GM19043 (cell line): ENCODE measurements at regions not wholly inside any gene's neighbourhood (a gene's known extent, or its start where the extent isn't known, plus 50 kb on each side); places are given as distances from the start of the nearest gene placed in this dataset.

Experiments
- ATAC-seq: cut with Tn5 transposase; IDR thresholded peaks from one replicate; pipeline ENCODE4 v1.9.1; 2021; ENCODE audit warnings: low read depth; ENCODE audit not compliant: unreplicated experiment

DNA sequence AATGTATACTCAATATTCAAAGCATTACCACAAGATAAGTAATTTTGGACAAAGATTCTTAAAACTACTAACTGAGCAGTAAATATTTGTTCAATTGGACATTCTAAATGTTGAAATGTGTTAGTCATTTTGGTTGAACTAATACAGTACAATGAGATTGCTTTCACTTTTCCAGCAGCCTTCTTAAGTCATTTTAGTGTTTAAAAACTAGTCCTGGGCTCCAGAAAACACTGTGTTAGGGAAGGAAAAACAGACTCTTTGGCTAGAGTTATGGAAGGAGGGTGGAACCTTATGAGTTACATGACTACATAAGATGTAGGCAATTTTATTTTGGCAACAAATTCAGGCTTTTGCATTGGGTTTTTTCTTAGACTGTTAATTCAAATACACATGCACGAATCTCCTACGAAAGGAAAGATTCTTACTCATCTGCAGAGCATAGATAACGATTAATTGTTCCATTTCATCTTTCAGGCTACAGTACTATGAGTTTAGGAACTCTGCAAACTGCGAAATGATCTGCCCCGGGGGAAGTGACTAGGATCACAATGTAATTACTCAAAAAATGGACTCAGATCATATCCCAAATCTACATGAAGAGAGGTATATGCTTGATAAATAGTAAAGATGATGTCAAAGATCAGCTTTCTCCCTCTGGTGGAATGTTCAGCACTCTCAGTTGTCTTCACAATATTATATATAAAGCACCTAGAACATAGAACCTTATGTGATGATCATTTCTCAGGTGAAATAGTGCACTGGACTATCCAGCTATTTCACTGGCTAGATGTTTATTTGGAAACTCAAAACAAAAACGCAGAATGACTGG, 492.8 kb upstream of the MDFIC2 start:
- no peak for ATAC-seq

DNA sequence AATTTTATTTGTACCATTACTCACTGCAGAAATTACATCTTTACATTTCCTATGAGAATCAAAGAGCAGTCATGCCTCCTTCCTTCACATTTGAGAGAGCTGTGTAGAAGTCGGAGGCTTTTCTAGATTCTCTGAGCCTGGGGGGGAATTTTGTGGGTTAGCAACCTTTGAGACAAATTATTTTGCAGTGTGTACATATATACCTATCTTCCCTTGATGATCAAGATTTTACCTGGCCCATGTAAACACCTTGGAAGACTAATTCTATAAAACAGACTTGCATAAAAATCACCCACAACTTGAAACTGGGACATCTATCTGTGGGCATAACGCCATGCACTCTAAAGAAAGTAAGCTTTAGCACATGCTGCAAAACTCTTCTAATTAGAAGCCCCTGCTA, 491.5 kb upstream of the MDFIC2 start:
- ATAC-seq, result no peak

DNA sequence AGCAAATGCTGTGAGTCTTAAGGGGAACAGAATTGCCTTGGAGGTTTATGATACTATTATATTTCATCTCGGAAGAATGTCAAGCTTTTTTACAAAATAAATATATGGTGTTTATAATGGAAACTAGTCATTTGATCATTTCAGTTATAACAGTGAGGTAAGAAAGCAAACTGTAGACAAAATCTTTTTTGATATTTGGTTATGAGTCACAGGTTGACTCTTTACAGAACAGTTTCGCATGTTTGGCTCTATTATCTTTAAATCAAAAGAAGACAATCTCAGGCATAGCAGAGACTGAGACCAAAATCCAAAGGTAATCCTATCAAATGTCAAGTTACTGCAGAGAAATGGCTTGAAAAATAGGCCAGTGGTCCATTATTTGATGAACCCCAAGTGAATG, 490.9 kb upstream of the MDFIC2 start:
- ATAC-seq, result no peak

DNA sequence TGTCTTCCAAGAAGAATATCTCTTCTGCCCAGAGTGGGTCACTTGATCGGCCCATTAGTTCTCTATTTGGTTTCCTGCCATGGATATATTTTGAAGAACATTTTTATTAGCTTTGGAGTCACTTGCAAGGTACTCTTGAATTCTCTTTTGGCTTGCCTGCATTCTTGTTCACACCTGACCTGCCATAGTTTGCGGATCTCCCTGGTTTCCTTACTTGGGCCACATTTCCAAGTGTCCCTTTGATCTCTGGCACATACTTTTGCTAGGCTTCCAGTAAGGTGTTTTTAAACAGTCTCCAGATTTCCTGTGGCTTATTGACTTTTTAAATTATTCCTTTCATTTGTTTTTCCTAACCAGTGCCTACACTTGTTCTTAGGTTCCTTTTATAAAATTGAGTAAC, 488.5 kb upstream of the MDFIC2 start:
- no peak for ATAC-seq

DNA sequence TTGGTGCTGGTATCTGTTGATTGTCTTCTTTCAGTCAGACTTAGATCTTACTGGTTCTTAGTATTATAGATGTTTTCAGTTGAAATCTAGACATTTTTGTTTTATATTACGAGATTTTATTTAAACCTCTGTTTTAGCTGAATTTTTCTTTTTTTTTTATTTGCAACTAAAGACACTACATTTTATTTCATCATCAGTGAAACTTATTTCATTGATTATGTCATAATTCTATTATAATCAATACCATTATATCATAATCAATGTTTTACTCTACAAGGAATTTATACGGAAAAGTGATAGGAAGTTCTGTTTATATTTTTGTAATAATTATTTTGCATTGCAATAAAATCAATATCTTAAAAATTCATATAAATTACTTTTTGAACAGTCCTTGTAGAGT, 477.4 kb upstream of the MDFIC2 start:
- no peak for ATAC-seq

DNA sequence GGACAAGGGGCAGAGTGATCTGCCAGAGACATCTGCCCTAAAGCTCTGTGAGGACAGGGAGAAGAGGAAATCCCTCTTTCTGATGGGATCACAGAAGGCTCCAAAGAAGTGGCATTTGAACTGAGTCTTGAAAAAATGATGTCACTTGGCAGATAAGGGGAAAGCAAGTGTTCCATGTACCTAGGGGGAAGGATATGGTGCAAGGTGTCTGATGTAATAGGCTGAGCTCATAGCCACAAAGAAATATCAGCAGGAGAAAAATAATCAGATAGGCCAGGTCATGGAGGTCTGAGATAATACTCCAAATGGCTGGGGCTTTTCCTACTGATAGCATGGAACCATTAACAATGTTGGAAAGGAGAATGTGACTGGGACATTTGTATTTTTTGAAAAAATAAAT, 468.4 kb upstream of the MDFIC2 start:
- ATAC-seq, result no peak

DNA sequence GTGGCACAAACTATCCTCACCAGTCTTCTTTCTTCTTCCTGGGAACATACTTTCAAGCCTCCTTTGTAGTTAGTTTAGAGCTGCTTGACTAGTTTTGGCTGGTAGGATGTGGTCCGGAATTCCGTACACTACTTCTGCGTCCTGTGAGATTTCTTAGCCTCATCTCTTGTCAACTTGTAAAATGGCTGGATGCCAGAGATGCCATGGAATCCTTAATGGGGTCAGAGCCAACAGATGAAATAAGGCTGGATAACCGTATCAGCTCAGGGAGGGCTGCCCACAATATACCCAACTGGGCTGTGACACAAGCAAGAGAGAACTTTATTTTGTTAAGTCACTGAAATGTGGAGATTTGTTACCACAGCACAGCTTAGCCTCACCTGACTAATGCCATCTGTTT, 466.9 kb upstream of the MDFIC2 start:
- no peak for ATAC-seq

DNA sequence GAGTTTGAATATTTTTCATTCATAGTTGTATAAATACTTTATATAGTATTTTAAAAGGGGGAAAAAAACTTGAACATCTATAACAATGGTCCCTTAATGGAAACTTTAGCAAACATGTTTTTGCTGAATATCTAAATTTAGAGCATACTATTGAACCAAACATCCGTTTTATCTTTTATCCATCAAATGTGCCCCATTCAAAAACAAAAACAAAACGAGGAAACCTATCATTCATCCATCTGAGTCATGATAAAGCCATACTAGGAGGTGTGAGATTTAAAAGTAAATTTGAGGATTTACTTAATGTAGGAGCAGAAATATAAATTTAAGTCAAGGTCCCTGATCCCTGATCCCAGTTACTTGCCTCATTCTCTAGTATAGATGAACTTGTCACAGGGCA, 463.6 kb upstream of the MDFIC2 start:
- ATAC-seq, result no peak

DNA sequence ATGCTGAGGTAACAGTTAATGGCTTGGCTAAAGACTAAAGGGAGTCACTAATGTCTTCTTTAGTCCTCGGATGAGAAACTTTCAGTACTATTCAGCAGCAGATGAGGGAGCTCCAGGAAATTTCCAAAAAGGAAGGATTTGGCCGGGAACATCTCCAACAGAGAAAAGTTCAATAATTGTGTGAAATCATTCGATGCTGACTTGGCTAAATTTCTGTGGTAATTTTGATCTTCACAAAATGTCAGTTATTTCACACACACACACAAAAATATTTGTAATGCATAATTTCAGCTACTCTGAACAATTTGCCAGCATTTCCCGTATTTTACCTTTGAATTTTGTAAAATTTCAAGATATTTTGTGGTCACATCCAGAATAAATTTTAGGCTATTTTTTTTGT, 462.8 kb upstream of the MDFIC2 start:
- no peak for ATAC-seq

DNA sequence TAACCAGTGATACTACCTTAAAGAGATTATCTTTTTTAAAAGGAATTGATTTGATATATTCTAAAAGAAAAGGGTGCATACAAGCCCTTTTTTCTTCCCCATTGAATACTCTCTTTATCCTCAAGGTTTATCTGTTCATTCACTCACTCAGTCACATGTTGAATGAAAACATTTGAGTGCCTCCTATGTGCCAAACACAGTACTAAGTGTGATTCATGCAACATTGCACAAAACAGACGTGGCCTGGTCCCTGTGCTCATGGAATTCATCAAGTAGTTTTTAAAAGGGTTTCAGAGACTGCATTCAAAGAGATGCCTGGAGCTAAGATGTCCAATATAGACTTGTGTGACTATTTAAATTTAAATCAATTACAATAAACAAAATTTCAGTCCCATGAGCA, 462.2 kb upstream of the MDFIC2 start:
- ATAC-seq, result no peak

DNA sequence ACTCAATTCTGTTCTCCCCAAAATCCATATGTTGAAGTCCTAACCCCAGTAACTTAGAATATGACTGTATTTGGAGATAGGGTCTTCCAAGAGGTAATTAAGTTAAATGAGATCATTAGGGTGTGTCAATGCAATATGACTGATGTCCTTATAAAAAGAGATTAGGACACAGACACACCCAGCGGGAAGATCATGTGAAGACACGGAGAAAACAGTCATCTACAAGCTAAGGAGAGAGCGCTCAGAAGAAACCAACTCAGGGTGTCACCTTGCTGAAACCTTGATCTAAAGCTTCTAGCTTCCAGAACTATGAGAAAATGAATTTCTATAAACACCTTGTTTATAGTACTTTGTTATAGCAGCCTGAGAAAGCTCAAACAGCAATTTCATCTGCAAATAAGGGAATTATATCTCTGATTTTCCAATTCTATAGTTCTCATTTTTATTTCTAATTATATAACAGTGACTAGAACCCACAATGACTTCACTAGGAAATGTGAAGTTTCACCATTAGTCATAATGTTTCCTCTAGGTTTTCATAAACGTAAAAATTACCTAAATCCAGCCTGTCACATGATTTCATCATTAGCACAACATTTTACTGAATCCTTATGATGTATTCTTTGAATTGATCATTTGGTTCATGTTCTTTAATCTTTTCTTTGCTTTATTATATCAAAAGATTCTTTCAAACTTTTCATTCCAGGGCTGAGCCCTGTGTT, 459.1 kb upstream of the MDFIC2 start:
- ATAC-seq, result no peak

DNA sequence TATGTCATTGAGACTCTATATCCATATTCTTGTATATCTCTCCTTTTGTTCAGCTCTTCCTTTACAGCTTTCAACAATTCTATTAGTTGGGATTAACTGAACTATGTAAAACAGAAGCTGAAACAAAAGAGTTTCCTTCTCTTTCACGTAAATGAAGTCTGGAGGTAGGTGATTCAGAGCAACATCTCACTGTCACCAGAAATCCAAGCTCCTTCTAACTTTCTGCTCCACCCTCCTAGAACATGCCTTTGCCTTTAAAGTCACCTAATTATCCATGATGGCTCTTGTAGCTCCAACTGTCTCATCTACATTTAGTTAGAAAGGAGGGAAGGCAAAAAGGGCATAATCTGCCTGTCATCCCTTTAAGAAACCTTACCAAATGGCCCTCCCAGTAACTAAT, 458.2 kb upstream of the MDFIC2 start:
- no peak for ATAC-seq

DNA sequence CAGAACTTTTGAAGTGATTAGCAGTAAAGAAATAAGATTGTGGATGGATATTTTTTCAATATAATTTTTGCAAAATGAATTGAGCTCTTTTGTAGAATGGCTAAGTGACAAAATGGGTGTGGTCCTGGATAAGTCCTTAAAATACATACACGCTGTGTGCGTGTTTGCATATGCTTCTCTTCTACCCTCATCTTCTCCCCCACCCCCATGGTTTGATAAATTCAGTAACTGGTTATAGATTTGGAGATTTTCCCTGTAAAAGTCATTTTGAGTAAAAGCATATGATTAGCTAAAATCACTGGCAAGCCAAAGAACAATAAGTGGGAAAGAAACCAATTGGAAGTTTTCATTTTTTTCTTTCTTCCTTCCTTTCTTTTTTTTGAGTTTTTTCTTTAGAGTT, 453.9 kb upstream of the MDFIC2 start:
- no peak for ATAC-seq

DNA sequence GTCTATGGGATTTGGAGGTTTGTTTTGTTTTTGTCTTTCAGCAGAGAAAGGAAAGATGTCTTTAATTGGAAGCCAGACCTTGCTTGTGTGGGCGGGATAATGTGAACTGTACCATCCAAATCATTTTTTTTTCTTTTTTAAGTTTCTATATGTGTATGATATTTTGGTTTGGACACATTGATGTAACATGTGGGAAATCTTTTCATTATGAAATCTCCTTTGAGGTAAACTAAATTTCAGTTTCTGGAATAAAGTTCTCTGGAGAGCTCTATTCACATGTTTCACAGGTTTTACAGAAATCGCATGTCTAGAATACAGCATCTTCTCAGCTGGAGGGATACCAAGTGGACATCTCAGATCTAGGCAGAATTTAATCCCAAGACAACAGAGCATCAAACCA, 451.5 kb upstream of the MDFIC2 start:
- ATAC-seq, result no peak

DNA sequence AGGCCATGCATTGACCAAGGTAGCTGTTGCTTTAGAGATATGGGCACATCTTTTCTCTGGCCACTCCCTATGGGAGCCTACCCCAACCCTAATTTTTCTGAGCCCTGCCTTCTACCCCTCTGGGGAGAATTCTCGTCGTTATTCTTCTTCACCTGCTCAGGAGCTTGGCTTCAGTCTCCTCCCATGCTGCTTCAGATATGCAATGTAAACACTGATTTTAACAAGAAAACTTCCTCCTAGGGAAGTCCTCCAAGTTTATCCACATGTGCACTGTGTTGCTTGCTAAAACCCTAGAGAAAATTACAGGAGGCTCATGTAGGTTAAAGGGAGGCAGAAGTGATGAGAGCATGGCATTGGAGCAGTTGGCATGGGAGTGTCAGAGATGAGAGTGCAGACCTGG, 445.2 kb upstream of the MDFIC2 start:
- no peak for ATAC-seq

DNA sequence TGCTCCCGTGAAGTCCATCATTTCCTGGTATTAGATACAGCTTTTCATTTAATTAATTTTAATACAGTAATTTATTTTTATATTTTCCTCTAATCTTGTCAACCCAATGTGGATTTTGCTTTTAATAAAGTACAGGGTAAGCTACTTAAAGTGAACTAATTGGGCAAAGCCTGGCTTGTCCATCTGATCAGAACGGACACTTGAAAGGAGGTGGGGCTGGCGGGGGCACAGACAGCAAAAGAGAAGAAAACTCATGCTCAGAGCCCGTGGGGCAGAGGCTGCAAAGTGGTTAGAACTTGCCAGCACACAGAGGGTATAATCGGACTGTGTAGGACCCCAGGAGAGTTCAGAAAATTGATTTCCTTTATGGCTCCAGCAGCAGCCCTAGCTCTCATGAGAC, 443.1 kb upstream of the MDFIC2 start:
- ATAC-seq, result no peak

DNA sequence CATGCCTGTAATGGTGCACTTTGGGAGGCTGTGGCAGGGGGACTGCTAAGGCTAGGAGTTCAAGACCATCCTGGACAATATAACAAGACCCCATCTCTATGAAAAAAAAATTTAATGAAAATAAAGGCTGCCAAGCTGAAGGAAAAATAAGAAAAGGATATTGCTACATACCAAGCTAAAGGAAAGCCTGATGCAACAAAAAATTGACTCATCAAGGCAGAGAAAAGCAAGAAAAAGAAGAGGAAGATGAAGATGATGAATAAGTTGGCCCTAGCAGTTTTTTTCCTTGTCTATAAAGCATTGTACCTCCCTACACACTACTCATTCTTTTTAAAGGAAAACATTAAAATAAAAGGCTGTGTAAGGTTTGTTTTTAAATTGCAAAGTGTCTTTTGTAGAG, 441.9 kb upstream of the MDFIC2 start:
- ATAC-seq, result no peak

DNA sequence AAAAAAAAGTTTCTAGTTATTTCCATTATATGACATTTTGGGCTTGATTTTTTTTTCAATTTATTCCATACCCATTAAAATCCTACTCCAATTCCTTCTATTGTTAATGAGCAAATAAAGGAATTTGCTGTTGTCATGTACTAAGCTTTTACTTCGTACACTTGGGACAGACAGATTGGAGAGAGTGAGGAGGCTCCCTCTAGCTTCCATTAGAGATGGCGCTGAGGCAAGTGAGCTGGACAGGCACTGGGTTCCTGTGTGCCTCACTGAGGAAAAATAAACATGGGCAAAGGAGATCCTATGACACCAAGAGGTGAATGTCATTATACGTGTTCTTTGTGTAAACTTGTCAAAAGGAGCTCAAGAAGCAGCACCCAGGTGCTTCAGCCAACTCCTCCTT, 441.1 kb upstream of the MDFIC2 start:
- ATAC-seq, result no peak

DNA sequence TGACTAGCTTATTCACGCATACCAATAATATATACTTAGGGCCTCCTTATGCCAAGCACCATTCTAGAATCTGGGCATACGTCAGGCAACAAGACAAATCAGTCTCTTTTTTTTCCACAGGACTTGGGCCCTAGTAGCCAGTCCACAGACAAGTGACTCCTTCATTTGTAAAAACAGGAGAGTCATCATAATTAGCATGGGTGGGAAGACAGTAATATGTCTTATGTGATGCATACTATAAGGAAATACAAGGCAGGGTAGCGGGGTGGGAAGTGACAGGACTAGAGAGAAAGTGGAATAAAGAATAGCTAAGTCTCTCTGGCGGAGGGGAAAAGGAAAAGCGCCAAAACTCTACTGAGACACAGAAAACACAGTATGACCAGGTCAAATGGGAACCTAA, 439.6 kb upstream of the MDFIC2 start:
- ATAC-seq, result no peak

DNA sequence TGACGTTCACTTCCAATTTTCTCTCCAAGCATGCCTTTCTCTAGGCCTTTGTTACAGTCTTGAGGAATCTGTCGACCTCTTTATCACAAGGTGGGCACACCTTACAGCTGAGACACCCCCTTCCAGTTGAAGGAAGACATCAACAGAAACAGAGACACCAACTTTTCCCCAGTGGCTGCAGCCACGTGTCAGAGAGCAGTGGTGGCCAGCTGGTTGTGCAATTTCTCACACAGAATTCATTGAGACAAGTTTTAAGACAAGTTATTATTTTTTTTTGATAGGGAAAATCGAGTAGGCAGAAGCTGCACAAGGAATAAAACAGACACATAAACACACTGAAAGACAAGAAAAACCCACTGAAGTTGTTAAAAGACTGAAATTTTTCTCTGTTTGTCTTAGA, 436.7 kb upstream of the MDFIC2 start:
- no peak for ATAC-seq

DNA sequence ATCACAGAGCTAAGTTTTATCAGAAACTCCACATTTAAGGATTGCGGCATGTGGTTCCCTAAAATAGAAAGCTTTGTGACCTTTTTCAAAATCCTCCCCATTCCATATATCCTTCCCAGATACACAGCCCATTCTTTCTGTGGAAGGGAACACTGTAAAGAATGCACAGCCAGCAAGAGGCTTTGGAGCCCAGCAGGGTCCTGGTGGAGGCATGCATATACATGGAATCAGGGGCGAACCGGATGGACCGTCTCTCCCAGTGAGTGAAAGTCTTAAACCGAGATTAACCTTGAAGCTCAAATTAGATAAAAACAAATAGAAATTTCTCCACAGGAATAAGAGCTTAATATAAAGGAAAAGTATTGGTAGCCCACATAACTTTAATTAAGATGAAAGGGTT, 436.2 kb upstream of the MDFIC2 start:
- ATAC-seq, result no peak

DNA sequence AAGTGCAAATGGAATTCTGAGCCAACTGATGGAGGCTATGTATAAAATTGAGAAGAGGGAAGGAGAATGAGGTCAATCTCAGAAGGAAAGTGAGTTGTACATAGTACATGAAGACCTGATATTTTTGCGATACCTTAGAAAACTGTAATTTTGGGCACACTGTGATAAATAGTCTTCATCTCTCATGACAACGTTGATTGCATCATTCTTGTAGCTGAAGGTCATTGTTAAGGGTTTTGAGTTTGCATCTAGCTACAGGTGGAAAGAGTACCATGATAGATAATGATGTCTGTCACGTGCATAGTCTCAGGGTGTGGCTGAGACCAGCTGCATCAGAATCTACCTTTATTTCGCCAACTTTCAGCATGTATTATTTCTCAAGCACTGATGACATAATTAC, 435.4 kb upstream of the MDFIC2 start:
- ATAC-seq, result no peak
